ENCODE measurements at regions not wholly inside any gene's neighbourhood (a gene's known extent, or its start where the extent isn't known, plus 50 kb on each side); places are given as distances from the start of the nearest gene placed in this dataset.
"Not testable (repeated sequence)": the region's sequence is repeated elsewhere in the genome, so short reads cannot be mapped to it uniquely, and the experiment has no call there.

DNA sequence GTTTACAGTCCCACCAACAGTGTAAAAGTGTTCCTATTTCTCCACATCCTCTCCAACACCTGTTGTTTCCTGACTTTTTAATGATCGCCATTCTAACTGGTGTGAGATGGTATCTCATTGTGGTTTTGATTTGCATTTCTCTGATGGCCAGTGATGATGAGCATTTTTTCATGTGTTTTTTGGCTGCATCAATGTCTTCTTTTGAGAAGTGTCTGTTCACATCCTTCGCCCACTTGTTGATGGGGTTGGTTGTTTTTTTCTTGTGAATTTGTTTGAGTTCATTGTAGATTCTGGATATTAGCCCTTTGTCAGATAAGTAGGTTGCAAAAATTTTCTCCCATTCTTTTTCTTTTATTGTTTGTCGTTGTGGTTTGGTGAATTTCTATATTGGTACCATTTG, 242.5 kb downstream of the LRIG3 start:
- TF ChIP-seq, protein P1, sequence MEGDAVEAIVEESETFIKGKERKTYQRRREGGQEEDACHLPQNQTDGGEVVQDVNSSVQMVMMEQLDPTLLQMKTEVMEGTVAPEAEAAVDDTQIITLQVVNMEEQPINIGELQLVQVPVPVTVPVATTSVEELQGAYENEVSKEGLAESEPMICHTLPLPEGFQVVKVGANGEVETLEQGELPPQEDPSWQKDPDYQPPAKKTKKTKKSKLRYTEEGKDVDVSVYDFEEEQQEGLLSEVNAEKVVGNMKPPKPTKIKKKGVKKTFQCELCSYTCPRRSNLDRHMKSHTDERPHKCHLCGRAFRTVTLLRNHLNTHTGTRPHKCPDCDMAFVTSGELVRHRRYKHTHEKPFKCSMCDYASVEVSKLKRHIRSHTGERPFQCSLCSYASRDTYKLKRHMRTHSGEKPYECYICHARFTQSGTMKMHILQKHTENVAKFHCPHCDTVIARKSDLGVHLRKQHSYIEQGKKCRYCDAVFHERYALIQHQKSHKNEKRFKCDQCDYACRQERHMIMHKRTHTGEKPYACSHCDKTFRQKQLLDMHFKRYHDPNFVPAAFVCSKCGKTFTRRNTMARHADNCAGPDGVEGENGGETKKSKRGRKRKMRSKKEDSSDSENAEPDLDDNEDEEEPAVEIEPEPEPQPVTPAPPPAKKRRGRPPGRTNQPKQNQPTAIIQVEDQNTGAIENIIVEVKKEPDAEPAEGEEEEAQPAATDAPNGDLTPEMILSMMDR (IDR thresholded peaks at IDR 0.05), result not testable (repeated sequence)
- not testable (repeated sequence) for TF ChIP-seq POLR2A (IDR thresholded peaks at IDR 0.05)
